Mesodermal cell (in vitro differentiated cells): ENCODE measurements at regions not wholly inside any gene's neighbourhood (a gene's known extent, or its start where the extent isn't known, plus 50 kb on each side); places are given as distances from the start of the nearest gene placed in this dataset.

Experiments
- H3K27ac ChIP-seq: 2 replicates; pipeline ENCODE4 v1.7.0; 2013; ENCODE audit warnings: mild to moderate bottlenecking, low read depth, low read length, moderate library complexity; ENCODE audit not compliant: severe bottlenecking
- H3K36me3 ChIP-seq: 2 replicates; pipeline ENCODE4 v1.7.1; 2013; ENCODE audit warnings: mild to moderate bottlenecking, low read length, moderate library complexity; ENCODE audit not compliant: control insufficient read depth, insufficient read depth
- H3K4me1 ChIP-seq: one replicate; pipeline ENCODE4 v1.7.1; 2013; ENCODE audit warnings: mild to moderate bottlenecking, low read length; ENCODE audit not compliant: insufficient read depth, control insufficient read depth, poor library complexity, severe bottlenecking
- H3K4me3 ChIP-seq: 2 replicates; pipeline ENCODE4 v1.7.0; 2013; ENCODE audit warnings: low read length, control low read depth, mild to moderate bottlenecking; ENCODE audit not compliant: insufficient read depth, poor library complexity, severe bottlenecking; ENCODE audit errors: extremely low read depth
- H3K9me3 ChIP-seq: 2 replicates; pipeline ENCODE4 v1.7.1; 2013; ENCODE audit warnings: mild to moderate bottlenecking, low read length, moderate library complexity; ENCODE audit not compliant: control insufficient read depth
- WGBS, 2 experiments: methylation state at CpG; one replicate each; pipeline ENCODE4 v1.1.5; 2013; ENCODE audit warnings: missing lambda C conversion rate in 2 of 2; ENCODE audit not compliant: insufficient coverage in 2 of 2; 5-methylcytosine and 5-hydroxymethylcytosine counted together

DNA sequence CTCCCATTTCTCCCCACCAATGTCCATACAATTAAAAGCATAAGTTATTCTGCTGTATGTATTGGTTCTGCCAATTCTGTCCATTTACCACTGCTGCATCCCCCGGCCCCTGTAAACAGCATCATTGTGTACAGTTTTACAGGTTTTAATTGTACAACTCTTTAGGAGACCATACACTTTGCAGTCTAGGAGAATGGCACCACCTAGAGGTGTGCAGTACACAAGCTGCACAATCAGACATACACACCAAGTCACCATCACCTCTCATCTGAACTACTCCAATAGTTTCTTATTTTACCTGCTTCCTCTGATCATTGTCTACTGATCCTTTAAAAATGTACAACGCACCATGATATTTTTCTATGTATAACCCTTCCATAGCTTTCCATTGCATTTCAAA is 855.9 kb upstream of the KLHL1 start:
- WGBS, 2 experiments, result 56 to 88% methylated on average over 1 of the region's 2 CpGs
- no peaks in the 10 kb centered on the region for H3K9me3 ChIP-seq
- H3K4me1 ChIP-seq, result no peaks in the 10 kb centered on the region

DNA sequence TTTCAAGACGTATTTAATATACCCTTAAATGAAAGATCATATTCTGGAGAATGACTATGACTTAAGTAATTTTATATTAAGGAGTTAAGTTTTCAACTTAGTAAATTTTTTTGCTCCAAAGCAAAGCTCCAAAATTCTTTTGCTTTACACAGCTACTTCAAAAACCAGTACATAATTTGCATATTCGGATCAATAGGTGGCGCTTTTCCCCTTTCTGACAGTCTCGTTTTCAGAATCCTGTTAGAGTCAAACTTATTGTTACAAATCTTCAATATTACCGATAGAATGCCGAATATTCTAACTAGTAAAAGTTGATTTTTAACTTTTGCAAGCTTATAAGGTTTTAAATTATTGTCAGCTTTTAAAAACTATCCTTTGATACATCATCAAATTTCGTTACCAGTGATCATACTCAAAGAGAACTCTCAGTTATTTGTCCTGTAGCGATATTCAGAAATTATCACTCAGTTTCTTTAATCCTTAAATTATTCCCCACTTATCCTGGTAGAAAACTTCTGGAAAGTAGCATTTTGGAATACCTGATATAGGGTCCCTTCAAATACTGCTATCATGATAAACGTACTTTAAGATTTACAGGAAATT is 852.7 kb upstream of the KLHL1 start:
- H3K9me3 ChIP-seq, result no peaks in the 10 kb centered on the region
- H3K27ac ChIP-seq, result no peak overlapping the region
- WGBS, 2 experiments, result 28 to 45% methylated on average over 4 of the region's 9 CpGs
- no peak overlapping the region for H3K4me3 ChIP-seq
- no peaks in the 10 kb centered on the region for H3K4me1 ChIP-seq
- H3K36me3 ChIP-seq, result no peaks in the 10 kb centered on the region

More for the DNA sequence above, 855.9 kb upstream of the KLHL1 start:
- Histone ChIP-seq H3K36me3 (no peaks in the 10 kb centered on the region), H3K27ac (no peak overlapping the region), H3K4me3 (no peak overlapping the region)

DNA sequence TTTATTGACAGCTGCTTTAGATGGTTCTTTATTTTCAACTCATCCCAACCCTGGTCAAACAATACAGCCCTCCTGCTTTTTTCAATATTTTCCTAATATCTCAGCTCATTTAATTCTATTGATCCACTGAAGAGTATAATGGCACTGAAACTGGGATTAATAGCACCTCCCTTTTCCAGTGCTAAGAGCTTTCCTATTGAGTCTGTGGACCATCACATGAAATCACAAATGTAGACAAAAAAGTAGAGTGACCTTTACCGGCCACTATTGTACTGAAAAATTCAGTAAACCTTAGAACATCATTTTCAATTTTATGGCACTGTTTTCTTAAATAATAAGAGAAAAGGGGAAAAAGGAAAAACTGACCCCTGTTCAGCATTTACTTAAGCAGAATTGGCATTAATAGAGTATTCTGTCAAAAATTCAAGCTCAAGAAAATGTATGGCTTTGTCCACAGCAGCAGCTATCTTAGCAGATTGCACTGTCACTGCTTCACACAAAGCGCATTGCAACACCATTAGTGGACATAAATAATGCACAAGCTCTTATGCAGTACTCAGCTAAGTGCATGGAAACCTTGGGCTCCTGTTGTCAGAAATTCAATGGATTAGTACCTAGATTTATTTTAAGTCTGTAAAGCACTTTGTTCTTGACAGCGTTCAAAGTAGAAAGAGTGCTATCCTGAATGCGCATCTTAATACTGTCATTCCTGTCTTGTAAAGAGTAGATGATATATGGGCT is 851.0 kb upstream of the KLHL1 start:
- Histone ChIP-seq H3K4me1 (no peaks in the 10 kb centered on the region), H3K9me3 (no peaks in the 10 kb centered on the region), H3K4me3 (no peak overlapping the region), H3K27ac (no peak overlapping the region), H3K36me3 (no peaks in the 10 kb centered on the region)
- WGBS, 2 experiments, result 100% methylated on average over 1 of the region's 4 CpGs; no CpG with 5 or more reads in 1 of the 2 experiments

DNA sequence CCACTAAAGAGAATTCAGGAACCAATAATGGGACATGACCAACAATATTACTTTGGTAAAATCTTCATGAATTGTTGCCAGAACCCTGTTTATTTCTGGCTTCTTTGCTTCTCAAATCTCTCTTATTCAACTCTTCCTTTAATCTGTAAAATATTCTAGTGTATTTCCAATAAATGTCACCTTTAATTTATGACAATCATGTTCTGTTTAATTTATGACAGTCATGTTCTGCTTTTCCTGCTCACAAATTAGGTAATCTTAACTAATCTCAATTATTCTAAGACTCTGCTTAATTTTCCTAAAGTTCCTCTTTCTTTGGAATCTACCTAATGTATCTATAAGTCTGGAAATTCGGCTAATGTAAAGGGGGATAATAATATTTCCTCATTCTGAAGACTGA is 847.6 kb upstream of the KLHL1 start:
- no CpG with 5 or more reads among the region's 1 CpG for WGBS, 2 experiments
- no peaks in the 10 kb centered on the region for H3K4me1 ChIP-seq
- no peak overlapping the region for H3K4me3 ChIP-seq
- no peak overlapping the region for H3K27ac ChIP-seq
- H3K36me3 ChIP-seq, result no peaks in the 10 kb centered on the region
- H3K9me3 ChIP-seq, result no peaks in the 10 kb centered on the region

DNA sequence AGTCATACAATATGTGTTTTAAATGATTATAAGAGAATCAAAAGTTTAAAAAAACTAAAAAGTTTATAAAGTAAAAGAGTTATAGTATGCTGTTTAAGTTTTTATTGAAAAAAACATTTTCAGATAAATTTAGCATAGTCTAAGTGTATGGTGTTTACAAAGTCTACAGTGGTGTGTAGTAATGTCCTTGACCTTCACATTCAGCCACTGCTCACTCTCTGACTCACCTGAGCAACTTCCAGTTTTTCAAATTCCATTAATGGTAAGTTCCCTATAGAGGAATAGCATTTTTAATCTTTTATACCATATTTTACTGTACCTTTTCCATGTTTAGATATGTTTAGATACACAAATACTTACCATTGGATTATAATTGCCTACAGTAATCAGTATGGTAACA is 842.4 kb upstream of the KLHL1 start:
- no peak overlapping the region for H3K27ac ChIP-seq
- H3K4me3 ChIP-seq, result no peak overlapping the region
- H3K4me1 ChIP-seq, result no peaks in the 10 kb centered on the region
- no peaks in the 10 kb centered on the region for H3K9me3 ChIP-seq
- H3K36me3 ChIP-seq, result no peaks in the 10 kb centered on the region

DNA sequence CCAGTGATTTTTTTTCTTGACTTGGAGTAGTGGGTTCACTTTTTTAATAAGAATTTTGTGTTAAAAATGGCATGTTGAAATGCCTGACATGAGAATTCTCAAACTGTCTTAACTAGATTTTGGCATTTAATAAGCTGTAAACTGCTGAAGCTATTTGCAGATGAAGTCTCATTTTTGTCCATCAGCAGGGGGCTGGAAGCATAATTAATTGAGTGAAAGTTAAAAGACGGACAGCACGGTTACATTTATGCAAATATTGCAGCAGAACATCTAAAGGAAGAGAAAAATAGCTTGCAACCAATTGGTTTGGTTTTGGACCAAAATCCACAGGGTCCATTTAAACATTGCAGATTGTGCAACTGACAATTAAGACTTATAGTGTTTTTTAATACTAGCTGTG is 837.3 kb upstream of the KLHL1 start:
- H3K4me1 ChIP-seq, result no peaks in the 10 kb centered on the region
- H3K4me3 ChIP-seq, result no peak overlapping the region
- H3K27ac ChIP-seq, result no peak overlapping the region
- no peaks in the 10 kb centered on the region for H3K9me3 ChIP-seq
- WGBS, 2 experiments, result 78 to 86% methylated on average over 2 of the region's 2 CpGs
- H3K36me3 ChIP-seq, result no peaks in the 10 kb centered on the region

DNA sequence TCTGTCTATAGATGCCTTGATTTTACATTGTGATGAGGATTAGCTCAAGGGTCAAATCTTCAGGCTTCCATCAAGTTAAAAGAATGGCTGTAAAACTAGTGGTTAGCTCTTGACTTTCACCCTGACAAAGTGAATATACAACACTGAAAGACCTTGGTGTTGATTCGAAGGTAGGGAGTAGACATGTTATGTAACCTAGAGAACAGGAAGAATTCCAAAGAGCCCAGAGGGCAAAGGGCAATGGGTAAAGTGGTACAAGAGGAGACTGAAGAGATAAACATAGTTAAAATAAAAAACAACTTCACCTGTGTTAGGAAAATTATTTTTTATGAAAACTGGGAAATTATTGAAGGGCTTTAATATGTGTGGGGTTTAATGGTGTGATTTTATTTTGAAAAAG is 833.2 kb upstream of the KLHL1 start:
- H3K36me3 ChIP-seq, result no peaks in the 10 kb centered on the region
- H3K4me3 ChIP-seq, result no peak overlapping the region
- no CpG with 5 or more reads among the region's 1 CpG for WGBS, 2 experiments
- H3K27ac ChIP-seq, result no peak overlapping the region
- no peaks in the 10 kb centered on the region for H3K9me3 ChIP-seq
- H3K4me1 ChIP-seq, result no peaks in the 10 kb centered on the region

DNA sequence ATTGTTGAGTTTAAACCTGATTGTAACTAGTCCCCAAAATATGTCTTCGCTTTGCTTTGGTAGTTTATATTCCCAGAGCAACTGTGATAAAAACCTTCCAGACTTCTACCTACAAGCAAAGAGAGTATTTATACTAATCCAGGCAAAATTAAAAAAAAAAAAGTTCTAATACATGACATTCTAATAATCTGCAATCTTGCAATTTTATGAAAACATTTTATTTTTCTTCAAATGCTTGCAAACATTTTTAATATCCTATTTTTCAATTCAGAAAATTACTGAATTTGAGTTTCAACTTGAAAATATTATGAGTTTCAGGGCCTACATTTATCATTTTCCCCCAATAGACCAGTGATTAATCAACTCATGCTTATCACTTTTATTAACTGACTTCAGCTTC is 830.2 kb upstream of the KLHL1 start:
- no peak overlapping the region for H3K27ac ChIP-seq
- no peaks in the 10 kb centered on the region for H3K9me3 ChIP-seq
- no peaks in the 10 kb centered on the region for H3K4me1 ChIP-seq
- H3K4me3 ChIP-seq, result no peak overlapping the region
- no CpG with 5 or more reads among the region's 1 CpG for WGBS, 2 experiments
- no peaks in the 10 kb centered on the region for H3K36me3 ChIP-seq

DNA sequence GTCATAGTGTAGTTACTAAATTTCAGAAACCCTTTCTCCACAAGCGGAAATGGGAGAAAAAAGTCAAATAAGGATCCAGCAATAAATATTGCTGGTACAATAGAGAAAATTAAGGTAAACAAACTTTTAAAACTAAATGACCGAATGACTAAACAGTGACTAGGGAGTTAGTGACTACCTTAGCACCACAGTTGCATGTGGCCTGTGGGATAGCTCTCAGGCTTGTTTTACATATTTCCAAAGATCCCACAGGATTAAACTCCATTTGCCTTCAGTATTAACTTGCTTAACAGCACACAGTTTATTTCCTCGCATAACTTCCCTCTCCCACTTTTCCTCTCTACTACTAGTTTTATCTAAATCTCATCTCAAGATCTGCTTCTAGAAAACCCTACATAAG is 824.3 kb upstream of the KLHL1 start:
- no peaks in the 10 kb centered on the region for H3K36me3 ChIP-seq
- 83 to 100% methylated on average over 1 to 2 of the region's 3 CpGs for WGBS, 2 experiments
- H3K9me3 ChIP-seq, result no peaks in the 10 kb centered on the region
- no peak overlapping the region for H3K4me3 ChIP-seq
- no peaks in the 10 kb centered on the region for H3K4me1 ChIP-seq
- H3K27ac ChIP-seq, result no peak overlapping the region

DNA sequence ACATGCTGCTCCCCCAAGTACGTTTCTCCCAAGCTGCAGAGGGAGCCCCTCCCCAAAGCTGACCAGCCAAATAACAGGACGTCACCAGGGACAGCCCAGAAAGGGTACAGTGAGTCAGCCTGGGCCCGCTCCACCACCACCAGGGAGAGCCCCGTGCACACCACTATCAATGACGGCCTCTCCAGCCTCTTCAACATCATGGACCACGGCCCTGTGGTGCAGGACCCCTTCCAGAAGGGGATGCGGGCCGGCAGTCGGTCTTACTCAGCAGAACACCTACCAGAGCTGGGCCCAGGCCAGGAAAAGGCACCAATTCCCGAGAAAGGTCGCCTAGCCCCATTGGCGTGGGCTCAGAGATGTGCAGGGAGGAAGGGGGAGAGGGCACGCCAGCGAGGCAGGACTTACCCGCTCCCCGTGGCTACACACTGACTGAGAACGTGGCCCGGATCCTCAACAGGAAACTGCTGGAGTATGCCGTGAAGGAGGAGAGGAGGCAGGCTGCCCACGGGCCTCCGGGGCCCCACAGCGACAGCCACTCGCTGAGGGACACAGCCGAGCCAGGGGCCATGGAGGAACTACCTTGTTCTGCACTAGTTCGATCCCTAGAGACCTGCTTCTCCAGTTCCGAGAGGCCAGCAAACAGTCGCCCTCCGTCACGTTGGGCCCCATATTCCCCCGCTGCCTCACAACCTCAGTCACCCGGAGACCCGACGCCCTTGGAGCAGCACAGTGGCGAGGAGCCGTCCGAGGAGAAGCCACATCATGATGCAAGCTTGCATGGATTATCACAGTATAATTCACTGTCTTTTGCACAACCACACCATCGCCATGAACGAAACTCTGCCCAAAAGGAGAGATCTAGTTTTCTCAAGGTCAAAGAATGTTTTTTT is 815.9 kb upstream of the KLHL1 start:
- WGBS, 2 experiments, result 91 to 93% methylated on average over 32 to 38 of the region's 38 CpGs
- H3K9me3 ChIP-seq, result no peaks in the 10 kb centered on the region

More for the DNA sequence above, 815.9 kb upstream of the KLHL1 start:
- no peak overlapping the region for H3K27ac ChIP-seq
- no peak overlapping the region for H3K4me3 ChIP-seq
- no peaks in the 10 kb centered on the region for H3K36me3 ChIP-seq
- no peaks in the 10 kb centered on the region for H3K4me1 ChIP-seq
